GM18502 (cell line): ENCODE measurements at regions not wholly inside any gene's neighbourhood (a gene's known extent, or its start where the extent isn't known, plus 50 kb on each side); places are given as distances from the start of the nearest gene placed in this dataset.

Experiments used
- ATAC-seq: cut with Tn5 transposase; IDR thresholded peaks from one replicate; pipeline ENCODE4 v1.9.1; 2021; ENCODE audit warnings: mild to moderate bottlenecking; ENCODE audit not compliant: unreplicated experiment, poor library complexity

DNA sequence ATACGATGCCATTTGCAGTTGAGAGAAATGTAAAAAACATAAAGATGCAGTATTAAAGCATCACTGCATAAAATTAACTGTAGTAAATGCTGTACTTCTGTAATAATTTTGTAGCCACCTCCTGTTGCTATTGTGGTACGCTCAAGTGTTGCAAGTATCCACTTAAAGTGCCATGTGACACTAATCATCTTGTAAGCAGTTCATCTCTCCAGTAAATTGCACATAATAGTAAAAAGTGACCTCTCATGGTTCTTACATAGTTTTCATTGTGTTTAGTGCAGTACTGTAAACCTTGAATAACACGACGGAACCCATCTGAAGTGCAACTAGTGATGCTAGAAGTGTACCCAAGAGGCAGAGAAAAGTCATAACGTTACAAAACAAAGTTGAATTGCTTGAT, 190.1 kb upstream of the VGLL2 start:
- ATAC-seq, result no peak

GRCh38 chr6:117076076-117076475, 189.3 kb upstream of the VGLL2 start:
- no peak for ATAC-seq

- no peak for ATAC-seq
Observed at GRCh38 chr6:117077300-117077699, 188.1 kb upstream of the VGLL2 start.

DNA sequence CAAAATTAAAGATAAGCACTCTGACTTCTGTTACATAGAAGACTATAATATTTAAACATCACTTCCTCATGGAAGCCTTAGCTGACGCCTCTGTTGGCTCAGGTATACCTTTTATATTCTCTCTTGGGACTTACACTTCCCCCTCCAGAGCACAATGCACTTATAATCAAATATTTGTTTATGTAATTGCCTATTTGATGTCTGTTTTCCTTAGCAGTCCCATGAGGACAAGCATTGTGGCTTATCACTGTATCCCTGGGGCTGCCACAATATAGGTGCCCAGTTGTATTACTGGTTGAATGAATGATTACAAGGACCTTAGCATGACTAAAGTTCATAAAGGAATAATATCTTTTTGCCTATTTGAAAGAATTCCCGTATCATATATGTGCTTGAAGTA, 186.7 kb upstream of the VGLL2 start:
- no peak for ATAC-seq

GRCh38 chr6:117079951-117080350, 185.4 kb upstream of the VGLL2 start:
- ATAC-seq, result no peak

DNA sequence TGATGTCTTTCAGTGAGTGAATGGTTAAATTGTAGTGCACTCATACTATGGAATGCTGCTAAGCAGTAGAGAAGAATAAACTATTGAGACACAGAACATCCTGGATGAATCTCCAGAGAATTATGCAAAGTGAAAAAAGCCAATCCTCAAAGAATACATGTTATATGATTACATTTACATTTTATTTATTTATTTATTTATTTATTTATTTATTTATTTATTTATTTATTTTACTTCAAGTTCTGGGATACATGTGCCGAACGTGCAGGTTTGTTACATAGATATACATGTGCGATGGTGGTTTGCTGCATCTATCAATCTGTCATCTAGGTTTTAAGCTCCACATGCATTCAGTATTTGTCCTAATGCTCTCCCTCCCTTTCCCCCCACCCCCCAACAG, 175.8 kb upstream of the VGLL2 start:
- ATAC-seq, result no peak

- no peak for ATAC-seq
Observed at GRCh38 chr6:117110146-117110545, 155.2 kb upstream of the VGLL2 start.

GRCh38 chr6:117110737-117111136, 154.6 kb upstream of the VGLL2 start:
- no peak for ATAC-seq

DNA sequence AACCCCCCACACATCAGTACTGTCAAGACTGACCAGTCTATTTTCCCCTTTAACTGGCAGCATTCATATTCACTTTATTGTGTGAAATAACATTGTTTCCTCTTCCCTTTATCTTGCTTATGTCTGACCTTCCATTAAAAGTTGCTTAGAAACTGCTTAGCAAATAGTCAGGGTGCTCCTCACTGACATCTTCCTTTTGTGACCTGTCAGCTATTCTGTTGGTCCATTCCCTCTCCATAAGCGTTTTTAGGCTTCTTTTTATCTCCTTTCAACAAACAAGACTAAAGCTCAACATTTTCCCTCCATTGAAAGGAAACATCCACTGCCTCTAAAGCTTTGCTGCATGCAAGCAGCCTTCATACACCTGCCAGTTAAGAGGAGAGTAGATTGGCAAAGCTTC, 147.7 kb upstream of the VGLL2 start:
- ATAC-seq, result no peak

DNA sequence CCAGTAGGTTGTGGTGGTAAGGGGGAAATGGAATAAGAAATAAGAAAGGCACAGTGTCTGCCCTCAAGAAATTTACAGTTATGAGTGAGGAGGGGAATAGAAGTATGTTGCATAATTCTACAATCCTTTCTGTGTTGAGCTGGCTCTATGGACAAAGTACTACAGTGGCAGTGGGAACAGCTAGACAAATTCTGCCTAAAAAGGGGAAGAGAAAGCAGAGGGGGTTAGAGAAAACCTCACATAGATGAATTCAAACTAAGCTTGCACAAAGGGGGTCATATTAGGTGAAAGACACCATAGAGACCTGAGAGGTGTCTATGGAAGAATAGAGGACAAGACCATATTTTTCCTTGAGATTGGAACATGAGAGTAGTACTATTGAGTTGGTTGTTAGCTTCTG, 146.9 kb upstream of the VGLL2 start:
- no peak for ATAC-seq

- no peak for ATAC-seq
Observed at GRCh38 chr6:117126213-117126612, 139.1 kb upstream of the VGLL2 start.

DNA sequence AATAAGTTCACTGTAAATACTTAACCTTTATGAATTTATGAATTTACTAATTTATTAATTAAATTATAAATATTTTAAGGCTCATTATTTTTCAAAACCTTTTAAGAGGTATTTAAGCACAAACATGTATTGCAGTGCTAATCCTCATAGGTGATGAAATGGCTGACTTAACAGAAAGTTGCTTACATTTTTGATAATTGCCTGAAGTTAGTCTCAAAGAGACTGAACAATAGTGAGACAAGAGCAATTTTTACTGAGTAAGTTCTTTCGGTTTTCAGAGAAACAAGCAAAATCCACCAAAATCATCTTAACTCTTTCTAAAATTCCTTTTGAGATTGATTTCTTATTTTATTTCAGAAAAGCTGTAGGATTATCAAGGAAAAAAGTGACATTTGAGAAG, 137.3 kb upstream of the VGLL2 start:
- no peak for ATAC-seq

- no peak for ATAC-seq
Observed at GRCh38 chr6:117130125-117130524, 135.2 kb upstream of the VGLL2 start.

GRCh38 chr6:117136702-117137101, 128.7 kb upstream of the VGLL2 start:
- no peak for ATAC-seq

GRCh38 chr6:117137711-117138110, 127.6 kb upstream of the VGLL2 start:
- no peak for ATAC-seq

DNA sequence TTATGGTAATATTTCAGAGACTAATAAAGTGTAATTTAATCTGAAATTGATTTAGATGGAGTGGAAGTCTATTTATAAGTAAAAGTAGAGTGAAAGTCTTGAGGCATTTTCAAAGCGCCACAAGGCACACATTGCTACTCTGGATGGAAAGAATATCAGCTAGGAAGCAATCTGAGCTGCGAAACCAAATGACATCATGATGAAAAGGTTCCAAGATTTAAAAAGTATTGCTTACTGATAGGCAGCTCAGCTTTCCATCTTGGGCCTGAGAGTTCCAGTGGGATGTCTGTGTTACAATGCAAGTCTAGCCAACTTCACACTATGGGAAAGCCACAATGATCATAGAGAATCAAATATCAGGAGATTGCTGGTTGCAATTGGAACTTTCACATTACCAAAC, 126.9 kb upstream of the VGLL2 start:
- no peak for ATAC-seq

GRCh38 chr6:117138920-117139319, 126.4 kb upstream of the VGLL2 start:
- no peak for ATAC-seq

GRCh38 chr6:117142142-117142541, 123.2 kb upstream of the VGLL2 start:
- ATAC-seq, result no peak

DNA sequence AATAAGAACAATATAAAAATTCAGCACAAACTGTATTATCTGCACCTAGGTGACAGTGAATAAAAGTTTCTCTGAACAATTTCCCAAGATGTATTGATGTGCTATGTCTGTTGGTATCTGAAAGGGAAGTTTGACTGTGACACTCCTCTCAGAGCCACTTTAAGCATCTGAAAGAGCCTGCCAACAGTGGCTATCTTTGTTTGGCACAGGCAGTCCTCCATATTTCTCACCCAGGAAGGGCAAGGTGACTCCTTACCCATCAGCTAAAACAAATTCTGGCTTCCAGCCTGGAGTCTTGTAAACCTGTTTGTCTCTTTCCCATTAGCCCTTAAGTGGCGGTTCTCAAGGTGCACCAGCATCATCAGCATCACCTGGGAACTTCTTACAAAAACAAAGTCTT, 122.4 kb upstream of the VGLL2 start:
- no peak for ATAC-seq

DNA sequence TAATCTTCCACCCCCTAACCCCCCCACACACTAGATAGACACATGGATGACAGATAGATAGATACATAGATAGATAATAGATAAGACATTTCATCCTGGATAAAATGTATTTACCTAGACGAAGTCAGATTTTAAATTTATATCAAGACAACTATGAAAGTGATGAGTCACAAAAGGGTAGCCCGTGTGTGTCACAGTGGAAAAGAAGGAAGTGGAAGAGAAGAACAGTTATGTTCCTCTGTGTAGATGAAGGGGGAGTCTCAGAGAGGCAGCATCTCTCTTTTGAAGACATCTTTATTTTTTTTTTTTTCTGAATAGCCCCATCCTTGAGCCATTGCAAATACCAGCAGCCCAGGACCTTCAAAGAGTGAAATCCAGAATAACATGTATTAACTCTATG, 121.7 kb upstream of the VGLL2 start:
- ATAC-seq, result no peak

GRCh38 chr6:117145940-117146339, 119.4 kb upstream of the VGLL2 start:
- ATAC-seq, result no peak

DNA sequence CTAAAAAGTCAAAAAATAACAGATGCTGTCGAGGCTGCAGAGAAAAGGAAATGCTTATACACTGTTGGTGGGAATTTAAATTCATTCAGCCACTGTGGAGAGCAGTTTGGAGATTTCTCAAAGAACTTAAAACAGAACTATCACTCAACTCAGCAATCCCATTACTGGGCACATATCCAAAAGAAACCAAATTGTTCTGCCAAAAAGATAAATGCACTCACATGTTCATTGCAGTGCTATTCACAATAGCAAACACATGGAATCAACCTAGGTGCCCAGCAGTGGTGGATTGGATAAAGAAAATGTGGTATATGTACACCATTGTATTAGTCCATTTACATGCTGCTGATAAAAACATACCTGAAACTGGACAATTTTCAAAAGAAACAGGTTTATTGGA, 116.0 kb upstream of the VGLL2 start:
- ATAC-seq, result no peak

- no peak for ATAC-seq
Observed at GRCh38 chr6:117156741-117157140, 108.6 kb upstream of the VGLL2 start.
